Activated CD8-positive, alpha-beta T cell treated with anti-CD3 and anti-CD28 coated beads for 36 hours (primary cell): ENCODE measurements at regions not wholly inside any gene's neighbourhood (a gene's known extent, or its start where the extent isn't known, plus 50 kb on each side); places are given as distances from the start of the nearest gene placed in this dataset.

Experiments used
- ATAC-seq: fragments of 200-7000 bp; cut with Tn5 transposase; one replicate; pipeline ENCODE4 v1.10.0; 2021; ENCODE audit warnings: mild to moderate bottlenecking, moderate library complexity
- CTCF ChIA-PET: fragments of 350-600 bp; sonication (Branson Sonifier 250); formaldehyde crosslinking; loops from one replicate; lab custom pipeline; 2021; ENCODE audit warnings: antibody characterized with exemption; lab: Charles Lee
- POLR2A ChIA-PET: fragments of 350-600 bp; sonication (Branson Sonifier 250); formaldehyde crosslinking; loops from one replicate; lab custom pipeline; 2021; ENCODE audit warnings: antibody characterized with exemption; lab: Charles Lee
- DNase-seq: peaks from one replicate; pipeline ENCODE4 v3.0.0-alpha.2; 2020
- H3K27ac Mint-ChIP-seq: one replicate; pipeline ENCODE4 v1.8.0; 2021; ENCODE audit warnings: mild to moderate bottlenecking, mixed read lengths
- H3K27me3 Mint-ChIP-seq: one replicate; pipeline ENCODE4 v1.8.0; 2021; ENCODE audit warnings: mixed read lengths
- H3K36me3 Mint-ChIP-seq: one replicate; pipeline ENCODE4 v1.8.0; 2021; ENCODE audit warnings: low read depth, mixed read lengths
- H3K4me1 Mint-ChIP-seq: one replicate; pipeline ENCODE4 v1.8.0; 2021; ENCODE audit warnings: low read depth, mixed read lengths
- H3K4me3 Mint-ChIP-seq: one replicate; pipeline ENCODE4 v1.8.0; 2021; ENCODE audit warnings: mild to moderate bottlenecking, moderate library complexity, mixed read lengths
- H3K9me3 Mint-ChIP-seq: one replicate; pipeline ENCODE4 v1.8.0; 2021; ENCODE audit warnings: mixed read lengths
- CTCF ChIP-seq: fragments of 200-600 bp; IDR thresholded peaks from one replicate; pipeline ENCODE4 v1.8.0; 2022; ENCODE audit warnings: antibody characterized with exemption, mild to moderate bottlenecking
- intact Hi-C: fragments of 100-400 bp; cut with micrococcal nuclease; formaldehyde crosslinking; loops from one replicate; pipeline ENCODE4 v1.10.0; 2022

GRCh38 chr2:216956820-216957493 lies 97.1 kb upstream of the TNP1 start:
- H3K27ac Mint-ChIP-seq: no peak overlapping the region
- H3K9me3 Mint-ChIP-seq: peaks cover 5% of the 10 kb centered on the region
- ChIA-PET CTCF (no interaction called here), POLR2A (no interaction called here)
- no peak overlapping the region for H3K4me3 Mint-ChIP-seq
- H3K27me3 Mint-ChIP-seq: no peaks in the 10 kb centered on the region
- TF ChIP-seq CTCF: no peak
- intact Hi-C loops: no loop called here
- H3K4me1 Mint-ChIP-seq: no peaks in the 10 kb centered on the region
- no peak for DNase-seq
- ATAC-seq: no peak
- H3K36me3 Mint-ChIP-seq: no peaks in the 10 kb centered on the region

- ATAC-seq: no peak
- CTCF ChIA-PET: no interaction called here
- H3K4me3 Mint-ChIP-seq: no peak overlapping the region
Measured at GRCh38 chr2:216951171-216951570, 91.3 kb upstream of the TNP1 start.

GRCh38 chr2:216950547-216950946 lies 90.7 kb upstream of the TNP1 start:
- CTCF ChIA-PET: no interaction called here
- no peak overlapping the region for H3K4me3 Mint-ChIP-seq
- POLR2A ChIA-PET: no interaction called here

More at GRCh38 chr2:216951171-216951570, 91.3 kb upstream of the TNP1 start:
- peaks cover 5% of the 10 kb centered on the region for H3K9me3 Mint-ChIP-seq
- H3K36me3 Mint-ChIP-seq: no peaks in the 10 kb centered on the region
- POLR2A ChIA-PET: no interaction called here
- intact Hi-C loops: no loop called here
- DNase-seq: no peak
- no peaks in the 10 kb centered on the region for H3K4me1 Mint-ChIP-seq
- TF ChIP-seq CTCF: no peak
- H3K27me3 Mint-ChIP-seq: peaks cover 2% of the 10 kb centered on the region
- no peak overlapping the region for H3K27ac Mint-ChIP-seq

GRCh38 chr2:216949700-216950413 lies 90.0 kb upstream of the TNP1 start:
- Mint-ChIP-seq H3K27me3 (peaks cover 2% of the 10 kb centered on the region), H3K36me3 (no peaks in the 10 kb centered on the region), H3K4me1 (no peaks in the 10 kb centered on the region), H3K4me3 (no peak overlapping the region), H3K9me3 (peaks cover 5% of the 10 kb centered on the region), H3K27ac (no peak overlapping the region)
- DNase-seq (no peak), ATAC-seq (no peak)
- intact Hi-C loops: no loop called here
- POLR2A ChIA-PET: interaction anchor here (0.6 kb wide), 1 partner anchor 58 kb away, joined by 3 read pairs; no protein-coding TSS in a partner anchor
- TF ChIP-seq CTCF: no peak
- CTCF ChIA-PET: no interaction called here

More at GRCh38 chr2:216950547-216950946, 90.7 kb upstream of the TNP1 start:
- no peak for TF ChIP-seq CTCF
- no peak for DNase-seq
- peaks cover 2% of the 10 kb centered on the region for H3K27me3 Mint-ChIP-seq
- peaks cover 5% of the 10 kb centered on the region for H3K9me3 Mint-ChIP-seq
- no peak overlapping the region for H3K27ac Mint-ChIP-seq
- intact Hi-C loops: no loop called here
- H3K36me3 Mint-ChIP-seq: no peaks in the 10 kb centered on the region
- no peak for ATAC-seq
- no peaks in the 10 kb centered on the region for H3K4me1 Mint-ChIP-seq

GRCh38 chr2:216947055-216947454 lies 87.2 kb upstream of the TNP1 start:
- ATAC-seq: no peak
- POLR2A ChIA-PET: no interaction called here
- no peak for TF ChIP-seq CTCF
- CTCF ChIA-PET: interaction anchor here (0.7 kb wide), 1 partner anchor 12 kb away, joined by 3 read pairs; no protein-coding TSS in a partner anchor
- H3K27ac Mint-ChIP-seq: no peak overlapping the region
- H3K36me3 Mint-ChIP-seq: no peaks in the 10 kb centered on the region
- H3K4me1 Mint-ChIP-seq: no peaks in the 10 kb centered on the region
- no peak overlapping the region for H3K4me3 Mint-ChIP-seq
- H3K27me3 Mint-ChIP-seq: peaks cover 3% of the 10 kb centered on the region
- DNase-seq: no peak
- intact Hi-C loops: no loop called here
- no peaks in the 10 kb centered on the region for H3K9me3 Mint-ChIP-seq
